GM21529 (cell line): ENCODE measurements at regions not wholly inside any gene's neighbourhood (a gene's known extent, or its start where the extent isn't known, plus 50 kb on each side); places are given as distances from the start of the nearest gene placed in this dataset.
A peak's percentile ranks its signal among the peaks of the same experiment; 100 is the strongest.

Experiments
- ATAC-seq: cut with Tn5 transposase; IDR thresholded peaks from one replicate; pipeline ENCODE4 v1.9.1; 2021; ENCODE audit not compliant: unreplicated experiment

GRCh38 chr13:95352486-95352885, 51.2 kb upstream of the ABCC4 start:
- no peak for ATAC-seq

- no peak for ATAC-seq
Measured at GRCh38 chr13:95354156-95354555, 52.9 kb upstream of the ABCC4 start.

- ATAC-seq, result no peak
Measured at GRCh38 chr13:95354680-95355487, 53.6 kb upstream of the ABCC4 start.

GRCh38 chr13:95355494-95355893, 54.2 kb upstream of the ABCC4 start:
- no peak for ATAC-seq

GRCh38 chr13:95356916-95357315, 55.7 kb upstream of the ABCC4 start:
- ATAC-seq, result no peak

- no peak for ATAC-seq
Measured at GRCh38 chr13:95357875-95358274, 56.6 kb upstream of the ABCC4 start.

- ATAC-seq, result no peak
Measured at GRCh38 chr13:95360052-95360451, 58.8 kb upstream of the ABCC4 start.

GRCh38 chr13:95360464-95361097, 59.3 kb upstream of the ABCC4 start:
- no peak for ATAC-seq

GRCh38 chr13:95361686-95362085, 60.4 kb upstream of the ABCC4 start:
- ATAC-seq, result no peak

GRCh38 chr13:95362666-95363065, 61.4 kb upstream of the ABCC4 start:
- no peak for ATAC-seq

- ATAC-seq, result no peak
Measured at GRCh38 chr13:95367309-95367843, 66.1 kb upstream of the ABCC4 start.

- ATAC-seq, result no peak
Measured at GRCh38 chr13:95368998-95369397, 67.7 kb upstream of the ABCC4 start.

GRCh38 chr13:95375706-95376105, 74.5 kb upstream of the ABCC4 start:
- ATAC-seq, result no peak

- no peak for ATAC-seq
Measured at GRCh38 chr13:95378603-95379002, 77.4 kb upstream of the ABCC4 start.

- ATAC-seq, result peak; percentile 87
Measured at GRCh38 chr13:95380468-95381211, 79.4 kb upstream of the ABCC4 start.

GRCh38 chr13:95381212-95381527, 79.9 kb upstream of the ABCC4 start:
- ATAC-seq, result no peak

- ATAC-seq, result no peak
Measured at GRCh38 chr13:95382411-95382810, 81.2 kb upstream of the ABCC4 start.

GRCh38 chr13:95382916-95383315, 81.7 kb upstream of the ABCC4 start:
- ATAC-seq, result no peak

- ATAC-seq, result no peak
Measured at GRCh38 chr13:95385373-95385772, 84.1 kb upstream of the ABCC4 start.

GRCh38 chr13:95385798-95386197, 84.5 kb upstream of the ABCC4 start:
- ATAC-seq, result no peak

- no peak for ATAC-seq
Measured at GRCh38 chr13:95386370-95386769, 85.1 kb upstream of the ABCC4 start.

- ATAC-seq, result no peak
Measured at GRCh38 chr13:95387733-95388207, 86.5 kb upstream of the ABCC4 start.
